ENCODE measurements at regions not wholly inside any gene's neighbourhood (a gene's known extent, or its start where the extent isn't known, plus 50 kb on each side); places are given as distances from the start of the nearest gene placed in this dataset.

DNA sequence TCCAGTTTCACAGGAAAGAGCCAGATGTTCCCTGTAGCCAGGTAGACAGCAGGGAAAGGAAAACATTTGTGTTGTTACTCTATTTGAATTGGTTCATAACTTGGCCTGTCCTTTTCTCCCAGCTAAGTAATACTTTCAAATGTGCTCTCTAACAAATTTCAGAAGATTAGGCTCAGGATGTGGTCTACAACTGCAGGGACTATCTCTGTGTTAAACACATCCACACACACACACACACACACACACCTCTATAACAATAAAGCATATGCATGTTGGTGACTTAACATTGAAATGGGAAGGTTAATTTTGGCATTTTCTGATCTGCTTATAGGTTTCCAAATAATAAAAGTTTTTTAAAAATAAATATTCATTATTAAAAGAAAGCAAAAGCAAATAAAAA, 316.0 kb upstream of the ARGLU1 start:
- H3K36me3 ChIP-seq (ENCODE audit: low read depth) = no peaks in the 10 kb centered on the region
- no peak overlapping the region for H3K4me2 ChIP-seq
- no peaks in the 10 kb centered on the region for H3F3A ChIP-seq (ENCODE audit: insufficient read depth, low read depth)
- no peaks in the 10 kb centered on the region for H4K20me1 ChIP-seq (ENCODE audit: insufficient read depth)
- H3K27ac ChIP-seq = no peak overlapping the region
- POLR2A ChIA-PET (ENCODE audit: unreplicated experiment) = no interaction called here
- no peaks in the 10 kb centered on the region for H3K4me1 ChIP-seq (replicated peaks; ENCODE audit: insufficient read depth)
- H3K79me2 ChIP-seq (ENCODE audit: low read depth) = no peaks in the 10 kb centered on the region
- CTCF ChIA-PET = no interaction called here
- 0 out of 2 replicates have a peak, but pooled peaks cover 2% of the 10 kb centered on the region for H3K9me3 ChIP-seq (ENCODE audit: insufficient read depth, low read depth)
- no peaks in the 10 kb centered on the region for H3K27me3 ChIP-seq (ENCODE audit: insufficient read depth, low read depth)
- no peak overlapping the region for H2AFZ ChIP-seq
- TF ChIP-seq EZH2 (IDR thresholded peaks at IDR 0.05; ENCODE audit: low read depth) = no peak
- TF ChIP-seq, protein P1, sequence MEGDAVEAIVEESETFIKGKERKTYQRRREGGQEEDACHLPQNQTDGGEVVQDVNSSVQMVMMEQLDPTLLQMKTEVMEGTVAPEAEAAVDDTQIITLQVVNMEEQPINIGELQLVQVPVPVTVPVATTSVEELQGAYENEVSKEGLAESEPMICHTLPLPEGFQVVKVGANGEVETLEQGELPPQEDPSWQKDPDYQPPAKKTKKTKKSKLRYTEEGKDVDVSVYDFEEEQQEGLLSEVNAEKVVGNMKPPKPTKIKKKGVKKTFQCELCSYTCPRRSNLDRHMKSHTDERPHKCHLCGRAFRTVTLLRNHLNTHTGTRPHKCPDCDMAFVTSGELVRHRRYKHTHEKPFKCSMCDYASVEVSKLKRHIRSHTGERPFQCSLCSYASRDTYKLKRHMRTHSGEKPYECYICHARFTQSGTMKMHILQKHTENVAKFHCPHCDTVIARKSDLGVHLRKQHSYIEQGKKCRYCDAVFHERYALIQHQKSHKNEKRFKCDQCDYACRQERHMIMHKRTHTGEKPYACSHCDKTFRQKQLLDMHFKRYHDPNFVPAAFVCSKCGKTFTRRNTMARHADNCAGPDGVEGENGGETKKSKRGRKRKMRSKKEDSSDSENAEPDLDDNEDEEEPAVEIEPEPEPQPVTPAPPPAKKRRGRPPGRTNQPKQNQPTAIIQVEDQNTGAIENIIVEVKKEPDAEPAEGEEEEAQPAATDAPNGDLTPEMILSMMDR (conservative IDR thresholded peaks at IDR 0.05) = no peak
- H3K9me2 ChIP-seq (ENCODE audit: insufficient read depth) = no peaks in the 10 kb centered on the region
- BruUV-seq (replicated peaks) = no TSS peak
- H3K4me3 ChIP-seq = no peak overlapping the region
- no peak for DNase-seq
- intact Hi-C loops (cut with micrococcal nuclease; ENCODE audit: unreplicated experiment) = no loop called here

DNA sequence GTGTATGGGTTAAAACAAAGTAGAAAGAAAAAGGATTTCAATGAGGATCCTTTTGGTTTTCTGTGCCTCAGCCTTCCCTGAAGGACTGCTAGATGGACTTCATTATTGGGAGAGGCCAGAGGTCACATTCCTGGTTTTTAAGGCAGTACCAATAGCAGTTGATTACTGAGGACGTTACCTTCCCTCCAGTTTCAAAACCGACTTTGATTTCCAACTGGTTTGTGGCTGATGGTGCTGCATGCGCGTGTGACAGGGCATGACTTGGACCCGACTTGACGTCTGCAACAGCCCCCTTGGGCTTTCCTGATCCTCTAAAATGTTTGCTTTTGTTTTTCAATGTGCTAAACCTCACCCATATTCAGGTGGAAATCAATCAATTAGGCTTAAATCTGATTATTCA, 314.3 kb upstream of the ARGLU1 start:
- DNase-seq = no peak
- H2AFZ ChIP-seq = no peak overlapping the region; the same call in 1 of the 2 replicates
- POLR2A ChIA-PET (ENCODE audit: unreplicated experiment) = no interaction called here
- CTCF ChIA-PET = no interaction called here
- H3F3A ChIP-seq (ENCODE audit: insufficient read depth, low read depth) = no peaks in the 10 kb centered on the region
- H3K4me1 ChIP-seq (replicated peaks; ENCODE audit: insufficient read depth) = no peaks in the 10 kb centered on the region
- no TSS peak for BruUV-seq (replicated peaks)
- intact Hi-C loops (cut with micrococcal nuclease; ENCODE audit: unreplicated experiment) = no loop called here
- no peak overlapping the region for H3K27ac ChIP-seq
- no peaks in the 10 kb centered on the region for H3K79me2 ChIP-seq (ENCODE audit: low read depth)
- H4K20me1 ChIP-seq (ENCODE audit: insufficient read depth) = no peaks in the 10 kb centered on the region
- H3K4me3 ChIP-seq = no peak overlapping the region
- TF ChIP-seq EZH2 (IDR thresholded peaks at IDR 0.05; ENCODE audit: low read depth) = no peak
- TF ChIP-seq, protein P1 (conservative IDR thresholded peaks at IDR 0.05) = no peak
- no peaks in the 10 kb centered on the region for H3K27me3 ChIP-seq (ENCODE audit: insufficient read depth, low read depth)
- H3K9me3 ChIP-seq (ENCODE audit: insufficient read depth, low read depth) = 0 out of 2 replicates have a peak, but pooled peaks cover 4% of the 10 kb centered on the region
- H3K9me2 ChIP-seq (ENCODE audit: insufficient read depth) = no peaks in the 10 kb centered on the region
- H3K36me3 ChIP-seq (ENCODE audit: low read depth) = no peaks in the 10 kb centered on the region
- no peak overlapping the region for H3K4me2 ChIP-seq

DNA sequence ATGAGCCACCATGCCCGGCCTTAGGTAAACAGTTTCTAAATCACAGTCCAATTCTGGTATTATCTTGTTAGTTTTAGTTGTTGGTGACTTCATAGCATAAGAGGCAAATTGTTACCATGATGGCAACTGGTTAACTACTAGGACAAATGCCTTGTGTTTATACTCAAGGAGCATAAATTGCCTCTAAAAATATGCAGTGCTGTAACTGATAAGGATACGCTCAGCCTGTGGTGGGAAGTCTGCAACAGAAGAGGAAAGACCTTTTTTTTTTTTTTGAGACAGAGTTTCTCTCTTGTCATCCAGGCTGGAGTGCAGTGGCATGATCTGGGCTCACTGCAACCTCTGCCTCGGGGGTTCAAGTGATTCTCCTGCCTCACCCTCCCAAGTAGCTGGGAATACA, 311.9 kb upstream of the ARGLU1 start:
- no peak for TF ChIP-seq EZH2 (IDR thresholded peaks at IDR 0.05; ENCODE audit: low read depth)
- TF ChIP-seq, protein P1 (conservative IDR thresholded peaks at IDR 0.05) = no peak
- Histone ChIP-seq H3K79me2 (ENCODE audit: low read depth) (no peaks in the 10 kb centered on the region), H3K9me3 (ENCODE audit: insufficient read depth, low read depth) (0 out of 2 replicates have a peak, but pooled peaks cover 4% of the 10 kb centered on the region), H2AFZ (no peak overlapping the region), H3K4me2 (no peak overlapping the region), H3K4me1 (replicated peaks; ENCODE audit: insufficient read depth) (no peaks in the 10 kb centered on the region), H3K36me3 (ENCODE audit: low read depth) (no peaks in the 10 kb centered on the region), H3F3A (ENCODE audit: insufficient read depth, low read depth) (no peaks in the 10 kb centered on the region), H3K27ac (no peak overlapping the region), H4K20me1 (ENCODE audit: insufficient read depth) (no peaks in the 10 kb centered on the region), H3K4me3 (no peak overlapping the region), H3K27me3 (ENCODE audit: insufficient read depth, low read depth) (no peaks in the 10 kb centered on the region), H3K9me2 (ENCODE audit: insufficient read depth) (no peaks in the 10 kb centered on the region)
- CTCF ChIA-PET = no interaction called here
- POLR2A ChIA-PET (ENCODE audit: unreplicated experiment) = no interaction called here
- intact Hi-C loops (cut with micrococcal nuclease; ENCODE audit: unreplicated experiment) = no loop called here
- BruUV-seq (replicated peaks) = no TSS peak
- DNase-seq = no peak
